Breast epithelium (tissue), 4 donors: ENCODE measurements at regions not wholly inside any gene's neighbourhood (a gene's known extent, or its start where the extent isn't known, plus 50 kb on each side); places are given as distances from the start of the nearest gene placed in this dataset.

Experiments used
- DNase-seq, 2 donors: peaks; one replicate each; pipeline ENCODE4 v3.0.0-alpha.2; 2019; ENCODE audit warnings: low spot score in 2 of 2
- H3K27ac ChIP-seq, 2 donors: fragments of 200-600 bp; sonication (generic) in 1 of 2; one replicate each; pipeline ENCODE4 v1.5.1; 2016 to 2019; ENCODE audit warnings: mild to moderate bottlenecking in 1 of 2
- H3K27me3 ChIP-seq, 2 donors: fragments of 200-600 bp; sonication (generic) in 1 of 2; one replicate each; pipeline versions ENCODE4 v1.5.1 to v1.6.0; 2017 to 2019; ENCODE audit warnings: control low read depth in 1 of 2, mild to moderate bottlenecking in 1 of 2
- H3K36me3 ChIP-seq: fragments of 200-600 bp; one replicate; pipeline ENCODE4 v1.5.1; 2019
- H3K4me1 ChIP-seq, 2 donors: fragments of 200-600 bp; sonication (generic); one replicate each; pipeline ENCODE4 v1.5.1; 2016 to 2019; ENCODE audit warnings: control low read depth in 1 of 2
- H3K4me3 ChIP-seq, 3 donors: fragments of 200-600 bp; sonication (generic); 1 replicate in 2 of 3; 2 replicates in 1 of 3; pipeline ENCODE4 v1.5.1; 2016 to 2019; ENCODE audit warnings: mild to moderate bottlenecking in 3 of 3, moderate library complexity in 2 of 3
- H3K9me3 ChIP-seq, 2 donors: fragments of 200-600 bp; sonication (generic) in 1 of 2; one replicate each; pipeline ENCODE4 v1.5.1; 2016 to 2019; ENCODE audit warnings: control low read depth in 1 of 2
- CTCF ChIP-seq, 3 donors: fragments of 450-650 bp; IDR thresholded peaks; one replicate each; pipeline ENCODE4 v1.5.1; 2016 to 2017; ENCODE audit warnings: antibody characterized with exemption in 3 of 3, mild to moderate bottlenecking in 3 of 3, moderate library complexity in 3 of 3
- POLR2A ChIP-seq: fragments of 450-650 bp; IDR thresholded peaks from one replicate; pipeline ENCODE4 v1.6.1; 2016; ENCODE audit warnings: antibody characterized with exemption, mild to moderate bottlenecking, moderate library complexity
- POLR2AphosphoS5 ChIP-seq, 3 donors: sonication (generic); formaldehyde crosslinking; IDR thresholded peaks; one replicate each; pipeline ENCODE4 v1.6.1; 2017; ENCODE audit warnings: antibody characterized with exemption in 3 of 3
- intact Hi-C: fragments of 100-400 bp; cut with DNase I; formaldehyde crosslinking; loops from one replicate; pipeline ENCODE4 v1.15.1; 2023; ENCODE audit warnings: low total_unique reads

GRCh38 chr12:105769486-105769885 lies 369.3 kb downstream of the NUAK1 start:
- no peaks in the 10 kb centered on the region for H3K9me3 ChIP-seq
- H3K36me3 ChIP-seq = no peaks in the 10 kb centered on the region
- H3K27ac ChIP-seq = no peak overlapping the region
- H3K4me3 ChIP-seq = no peak overlapping the region
- no peak for DNase-seq
- intact Hi-C loops = no loop called here
- no peak for TF ChIP-seq POLR2A
- no peak for TF ChIP-seq CTCF (IDR thresholded peaks at IDR 0.05)
- no peak for TF ChIP-seq POLR2AphosphoS5 (IDR thresholded peaks at IDR 0.05)
- no peaks in the 10 kb centered on the region for H3K27me3 ChIP-seq
- no peaks in the 10 kb centered on the region for H3K4me1 ChIP-seq

- no peaks in the 10 kb centered on the region for H3K9me3 ChIP-seq
- H3K27ac ChIP-seq = no peak overlapping the region
- H3K4me3 ChIP-seq = no peak overlapping the region
- H3K36me3 ChIP-seq = no peaks in the 10 kb centered on the region
- no peaks in the 10 kb centered on the region for H3K27me3 ChIP-seq
- TF ChIP-seq CTCF (IDR thresholded peaks at IDR 0.05) (no peak), POLR2A (no peak), POLR2AphosphoS5 (IDR thresholded peaks at IDR 0.05) (no peak)
- H3K4me1 ChIP-seq = no peaks in the 10 kb centered on the region
- no peak for DNase-seq
- intact Hi-C loops = no loop called here
These were observed 365.3 kb downstream of the NUAK1 start for GRCh38 chr12:105773471-105773870.

- TF ChIP-seq POLR2A (no peak), CTCF (IDR thresholded peaks at IDR 0.05) (no peak), POLR2AphosphoS5 (IDR thresholded peaks at IDR 0.05) (no peak)
- Histone ChIP-seq H3K4me1 (no peaks in the 10 kb centered on the region), H3K9me3 (no peaks in the 10 kb centered on the region), H3K36me3 (no peaks in the 10 kb centered on the region), H3K4me3 (no peak overlapping the region), H3K27ac (no peak overlapping the region), H3K27me3 (no peaks in the 10 kb centered on the region)
- intact Hi-C loops = no loop called here
- DNase-seq = no peak
These were observed 364.7 kb downstream of the NUAK1 start for GRCh38 chr12:105774037-105774436.

- no peak for DNase-seq
- no peaks in the 10 kb centered on the region for H3K36me3 ChIP-seq
- H3K27ac ChIP-seq = no peak overlapping the region
- no peak for TF ChIP-seq POLR2A
- TF ChIP-seq POLR2AphosphoS5 (IDR thresholded peaks at IDR 0.05) = no peak
- no peak for TF ChIP-seq CTCF (IDR thresholded peaks at IDR 0.05)
- no peaks in the 10 kb centered on the region for H3K9me3 ChIP-seq
- H3K27me3 ChIP-seq = no peaks in the 10 kb centered on the region
- intact Hi-C loops = no loop called here
- H3K4me3 ChIP-seq = no peak overlapping the region
- H3K4me1 ChIP-seq = no peaks in the 10 kb centered on the region
These were observed 363.4 kb downstream of the NUAK1 start for GRCh38 chr12:105775343-105775742.

- TF ChIP-seq POLR2A (no peak), POLR2AphosphoS5 (IDR thresholded peaks at IDR 0.05) (no peak), CTCF (IDR thresholded peaks at IDR 0.05) (no peak)
- no peaks in the 10 kb centered on the region for H3K27me3 ChIP-seq
- H3K9me3 ChIP-seq = no peaks in the 10 kb centered on the region
- H3K4me3 ChIP-seq = no peak overlapping the region
- intact Hi-C loops = no loop called here
- DNase-seq = no peak
- H3K27ac ChIP-seq = no peak overlapping the region
- no peaks in the 10 kb centered on the region for H3K36me3 ChIP-seq
- H3K4me1 ChIP-seq = no peaks in the 10 kb centered on the region
These were observed 354.5 kb downstream of the NUAK1 start for GRCh38 chr12:105783983-105784947.
